Lower lobe of right lung (tissue), 2 donors: ENCODE measurements at regions not wholly inside any gene's neighbourhood (a gene's known extent, or its start where the extent isn't known, plus 50 kb on each side); places are given as distances from the start of the nearest gene placed in this dataset.

Source experiments
- ATAC-seq, 2 donors: fragments of 200-7000 bp; cut with Tn5 transposase; one replicate each; pipeline ENCODE4 v1.9.1; 2020 to 2022; ENCODE audit warnings: mild to moderate bottlenecking in 2 of 2, moderate library complexity in 2 of 2
- DNase-seq: peaks from one replicate; pipeline ENCODE4 v3.0.0-alpha.2; 2020
- H3K27ac ChIP-seq: fragments of 200-600 bp; one replicate; pipeline ENCODE4 v1.8.0; 2022
- H3K27me3 ChIP-seq: fragments of 200-600 bp; one replicate; pipeline ENCODE4 v1.8.0; 2022; ENCODE audit warnings: low read depth
- H3K36me3 ChIP-seq: fragments of 200-600 bp; one replicate; pipeline ENCODE4 v1.8.0; 2022; ENCODE audit warnings: mild to moderate bottlenecking
- H3K4me1 ChIP-seq: fragments of 200-600 bp; one replicate; pipeline ENCODE4 v1.8.0; 2022
- H3K4me3 ChIP-seq: fragments of 200-600 bp; one replicate; pipeline ENCODE4 v1.8.0; 2022; ENCODE audit warnings: mild to moderate bottlenecking
- H3K9me3 ChIP-seq: fragments of 200-600 bp; one replicate; pipeline ENCODE4 v1.8.0; 2022
- CTCF ChIP-seq: fragments of 200-600 bp; IDR thresholded peaks from one replicate; pipeline ENCODE4 v1.8.0; 2022; ENCODE audit warnings: antibody characterized with exemption, mild to moderate bottlenecking
- intact Hi-C: fragments of 100-400 bp; cut with DNase I; formaldehyde crosslinking; loops from one replicate; pipeline ENCODE4 v1.11.0; 2022
- donor health status: DM: no; HTN: yes; CAD: no; lungs with severe emphysema.

GRCh38 chr4:162685410-162685809 lies 481.3 kb downstream of the NAF1 start:
- DNase-seq, result no peak
- H3K4me3 ChIP-seq, result no peak overlapping the region
- no peaks in the 10 kb centered on the region for H3K36me3 ChIP-seq
- intact Hi-C loops, result no loop called here
- H3K27ac ChIP-seq, result no peak overlapping the region
- H3K9me3 ChIP-seq, result no peaks in the 10 kb centered on the region
- no peak for TF ChIP-seq CTCF
- ATAC-seq, result no peak
- H3K27me3 ChIP-seq, result no peaks in the 10 kb centered on the region
- H3K4me1 ChIP-seq, result no peaks in the 10 kb centered on the region

GRCh38 chr4:162684998-162685397 lies 481.7 kb downstream of the NAF1 start:
- ATAC-seq (no peak), DNase-seq (no peak)
- H3K9me3 ChIP-seq, result no peaks in the 10 kb centered on the region
- no peaks in the 10 kb centered on the region for H3K36me3 ChIP-seq
- no peak for TF ChIP-seq CTCF
- intact Hi-C loops, result no loop called here
- no peak overlapping the region for H3K27ac ChIP-seq
- no peaks in the 10 kb centered on the region for H3K27me3 ChIP-seq
- H3K4me1 ChIP-seq, result no peaks in the 10 kb centered on the region
- H3K4me3 ChIP-seq, result no peak overlapping the region

- no peak overlapping the region for H3K4me3 ChIP-seq
- DNase-seq, result no peak
- no peak for ATAC-seq
- no peaks in the 10 kb centered on the region for H3K4me1 ChIP-seq
- H3K27ac ChIP-seq, result no peak overlapping the region
- no peaks in the 10 kb centered on the region for H3K27me3 ChIP-seq
- H3K9me3 ChIP-seq, result no peaks in the 10 kb centered on the region
- H3K36me3 ChIP-seq, result no peaks in the 10 kb centered on the region
- TF ChIP-seq CTCF, result no peak
- intact Hi-C loops, result no loop called here
Observed at GRCh38 chr4:162684371-162684700, 482.4 kb downstream of the NAF1 start.

GRCh38 chr4:162683659-162684370 lies 482.9 kb downstream of the NAF1 start:
- Histone ChIP-seq H3K27me3 (no peaks in the 10 kb centered on the region), H3K4me3 (no peak overlapping the region), H3K9me3 (peaks cover 3% of the 10 kb centered on the region), H3K36me3 (no peaks in the 10 kb centered on the region), H3K27ac (no peak overlapping the region), H3K4me1 (no peaks in the 10 kb centered on the region)
- intact Hi-C loops, result no loop called here
- DNase-seq (no peak), ATAC-seq (no peak)
- no peak for TF ChIP-seq CTCF

GRCh38 chr4:162682651-162683050 lies 484.0 kb downstream of the NAF1 start:
- Histone ChIP-seq H3K36me3 (no peaks in the 10 kb centered on the region), H3K4me3 (no peak overlapping the region), H3K9me3 (peaks cover 6% of the 10 kb centered on the region), H3K4me1 (no peaks in the 10 kb centered on the region), H3K27ac (no peak overlapping the region), H3K27me3 (no peaks in the 10 kb centered on the region)
- ATAC-seq (no peak), DNase-seq (no peak)
- no peak for TF ChIP-seq CTCF
- intact Hi-C loops, result no loop called here
